HuH-7.5 (cell line): ENCODE measurements at regions not wholly inside any gene's neighbourhood (a gene's known extent, or its start where the extent isn't known, plus 50 kb on each side); places are given as distances from the start of the nearest gene placed in this dataset.
"Not testable (repeated sequence)": the region's sequence is repeated elsewhere in the genome, so short reads cannot be mapped to it uniquely, and the experiment has no call there.

Experiments used
- DNase-seq: peaks from one replicate; pipeline ENCODE4 v3.0.0; 2011; ENCODE audit warnings: low spot score

- not testable (repeated sequence) for DNase-seq
Measured at GRCh38 chr3:39655718-39656117, 153.7 kb upstream of the MYRIP start.

DNA sequence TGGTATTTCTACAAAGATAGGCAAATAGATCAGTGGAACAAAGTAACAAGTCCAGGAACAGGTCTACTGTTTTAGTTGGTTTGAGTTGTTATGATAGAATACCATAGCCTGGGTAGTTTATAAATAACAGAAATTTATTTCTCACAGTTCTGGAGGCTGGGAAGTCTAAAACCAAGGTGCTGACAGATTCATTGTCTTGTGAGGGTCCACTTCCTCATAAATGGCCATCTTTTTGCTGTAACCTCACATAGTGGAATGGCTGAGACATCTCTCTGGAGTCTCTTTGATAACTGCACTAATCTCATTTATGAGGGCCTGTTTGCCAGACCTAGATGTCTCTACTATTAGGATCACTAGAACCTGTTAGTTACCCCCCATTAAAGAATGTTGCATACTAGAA is 152.3 kb upstream of the MYRIP start:
- no peak for DNase-seq

DNA sequence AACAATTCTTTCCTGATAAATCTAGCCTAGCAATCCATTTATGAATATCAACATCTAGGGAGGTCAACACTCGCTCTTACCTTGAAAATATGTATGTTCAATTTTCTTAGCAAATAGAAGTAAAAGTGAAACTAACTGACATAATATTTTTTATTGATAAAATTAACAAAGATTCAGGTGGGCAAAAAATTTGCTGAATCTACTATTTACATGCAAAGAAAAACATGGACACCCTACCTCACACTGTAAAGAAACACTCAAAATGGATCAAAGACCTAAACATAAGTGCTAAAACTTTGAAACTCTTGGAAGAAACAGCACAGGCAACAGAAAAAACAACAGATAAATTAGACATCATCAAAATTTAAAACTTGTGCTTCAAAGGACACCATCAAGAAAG is 151.6 kb upstream of the MYRIP start:
- DNase-seq: no peak

DNA sequence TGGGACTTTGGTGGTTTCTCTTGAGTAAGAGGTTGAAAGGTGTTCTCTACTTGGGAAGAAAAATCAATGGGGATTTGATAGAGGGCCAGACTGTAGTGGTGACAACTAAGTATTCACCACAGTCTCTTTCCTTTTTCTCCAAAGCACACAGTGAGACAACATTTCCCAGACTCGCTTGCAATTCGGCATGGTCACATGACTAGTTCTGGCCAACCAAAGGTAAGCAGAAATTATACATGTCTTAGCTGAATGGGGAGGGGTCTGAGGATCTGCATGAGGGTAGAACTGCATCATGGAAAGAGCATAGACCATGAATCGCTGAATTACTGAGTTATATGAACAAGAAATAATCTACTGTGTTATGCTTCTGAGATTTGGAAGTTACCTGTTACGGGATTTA is 144.5 kb upstream of the MYRIP start:
- no peak for DNase-seq

- DNase-seq: no peak
Measured at GRCh38 chr3:39665441-39665840, 144.0 kb upstream of the MYRIP start.

DNA sequence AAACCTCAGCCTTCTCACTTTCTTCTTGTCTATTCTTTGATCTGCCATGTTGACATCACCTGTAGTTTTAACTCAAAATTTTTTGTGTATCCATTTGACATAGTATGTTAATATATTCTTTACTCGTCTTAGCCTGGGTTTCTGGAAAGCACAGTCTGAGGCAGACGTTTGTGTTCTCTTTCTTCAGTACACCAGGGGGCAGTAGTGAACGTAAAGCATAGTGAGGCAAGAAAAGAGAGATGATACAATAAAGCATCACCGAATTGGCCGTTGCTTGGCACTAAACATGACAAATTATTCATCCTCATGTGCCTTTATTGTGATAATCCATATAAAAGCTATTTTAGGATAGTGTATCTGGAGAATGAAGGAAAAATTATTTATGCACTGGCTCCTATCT is 141.0 kb upstream of the MYRIP start:
- DNase-seq: no peak

DNA sequence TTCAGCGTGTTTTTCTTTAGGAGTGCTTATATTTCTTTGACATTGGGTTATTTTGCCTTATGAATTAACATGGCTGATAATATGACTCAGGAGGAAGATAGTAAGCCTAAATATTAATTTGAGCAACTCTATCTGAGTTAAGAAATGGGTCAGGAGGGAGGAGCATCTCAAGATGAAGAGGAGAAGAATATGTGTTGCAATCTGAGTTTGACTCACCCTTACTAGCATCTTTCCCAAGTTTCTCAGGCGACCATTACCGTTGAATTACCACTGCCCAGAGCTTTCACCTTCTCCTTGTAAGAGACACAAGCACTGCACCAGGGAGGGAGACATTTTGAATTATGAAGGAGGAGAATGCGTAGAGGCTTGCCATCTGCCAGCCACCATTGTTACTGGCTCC is 138.3 kb upstream of the MYRIP start:
- no peak for DNase-seq

DNA sequence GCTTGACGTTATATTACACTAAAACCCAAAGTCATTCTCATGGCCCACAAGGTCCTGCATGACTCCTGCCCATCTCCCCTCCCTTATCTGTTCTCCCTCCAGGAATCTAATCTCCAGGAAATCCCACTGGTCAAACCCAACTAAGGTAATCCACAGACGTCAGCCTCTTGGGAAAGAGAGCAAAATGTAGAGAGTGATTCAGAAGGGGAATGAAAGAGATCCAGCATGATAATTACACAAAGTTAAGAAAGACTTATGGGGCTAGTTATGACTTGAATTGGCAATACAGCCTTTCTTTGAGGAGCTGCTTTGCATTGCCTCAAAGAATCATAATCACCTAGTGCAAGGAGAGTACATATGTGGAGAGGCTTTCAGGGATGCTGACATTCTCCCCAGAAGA is 137.8 kb upstream of the MYRIP start:
- no peak for DNase-seq

DNA sequence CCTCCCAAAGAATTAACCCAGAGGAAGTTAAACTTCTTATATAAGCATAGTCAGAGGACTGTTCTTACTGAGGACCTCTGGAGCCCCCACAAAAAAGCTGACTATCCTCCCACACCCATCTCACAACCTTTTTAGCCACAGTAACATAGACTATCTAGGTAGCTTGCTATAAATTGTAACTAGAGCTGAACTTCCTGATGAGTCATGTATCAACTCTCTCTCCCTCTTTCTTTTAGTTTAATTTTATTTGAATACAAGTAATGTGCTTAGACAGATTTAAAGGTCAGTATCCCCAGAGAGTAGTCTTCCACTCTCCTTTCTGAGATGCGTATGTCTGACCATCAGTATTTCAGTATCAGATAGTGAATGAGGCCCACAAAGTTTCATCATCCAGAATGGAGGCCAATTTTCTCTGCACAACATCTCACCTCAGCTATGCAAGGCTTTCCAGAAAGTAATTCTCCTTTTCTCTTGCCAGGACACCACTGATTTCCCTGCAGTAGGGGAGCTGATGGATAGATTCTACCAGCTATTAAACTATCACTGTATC is 104.0 kb upstream of the MYRIP start:
- DNase-seq: no peak

DNA sequence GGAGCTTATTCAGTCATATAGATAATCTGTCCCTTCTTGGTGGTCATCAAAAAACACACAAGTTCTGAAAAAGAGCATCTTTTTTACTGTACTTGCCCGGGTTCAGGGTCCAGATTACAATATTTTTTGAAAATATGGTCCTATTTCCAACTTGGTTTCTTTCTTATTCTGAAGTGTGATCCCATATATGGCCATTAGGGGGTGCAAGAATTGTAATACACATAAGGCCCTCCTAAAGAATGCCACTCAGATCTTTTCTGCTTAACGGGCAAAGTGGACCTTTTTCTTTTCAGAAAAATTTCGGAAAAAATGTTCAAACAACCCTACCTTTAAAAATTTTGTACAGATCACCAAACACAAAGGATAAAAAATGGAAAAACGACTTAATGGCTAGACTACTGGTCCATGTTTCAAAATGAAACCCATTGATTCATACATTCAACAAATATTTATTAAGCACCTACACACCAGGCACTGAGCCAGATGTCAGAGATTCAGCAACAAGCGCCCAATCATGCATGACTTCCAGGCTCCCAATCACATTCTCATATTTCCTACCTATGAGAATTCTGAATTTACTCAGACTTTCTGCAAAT is 102.0 kb upstream of the MYRIP start:
- DNase-seq: peak; percentile 27

DNA sequence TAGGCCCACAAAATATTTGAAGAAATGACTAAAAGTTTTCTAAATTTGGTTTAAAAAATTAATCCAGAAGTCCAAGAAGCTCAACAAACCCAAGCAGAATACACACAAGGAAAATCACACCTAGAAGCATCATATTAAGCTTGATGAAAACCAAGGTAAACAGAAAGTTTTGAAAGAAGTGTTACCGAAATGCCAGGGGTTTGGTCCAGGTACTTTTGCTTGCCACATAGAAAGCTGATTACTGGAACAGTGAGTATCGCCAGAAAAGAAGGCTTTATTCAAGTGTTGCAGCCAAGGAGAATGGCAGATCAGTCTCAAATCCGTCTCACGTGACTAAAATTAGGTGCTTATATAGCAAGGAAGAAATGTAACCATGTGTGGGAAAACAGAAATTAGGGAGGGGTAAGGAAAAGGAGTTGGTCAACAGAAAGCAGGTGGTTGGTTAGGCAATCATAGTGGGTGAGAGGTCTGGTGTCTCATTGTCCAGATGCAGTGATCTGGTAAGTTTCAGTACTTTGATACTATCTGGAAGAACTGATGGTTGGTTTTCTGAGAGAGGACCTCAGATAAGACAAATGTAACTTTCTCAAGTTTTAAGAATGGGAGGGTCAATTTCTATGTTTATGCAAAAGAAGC is 96.9 kb upstream of the MYRIP start:
- DNase-seq: no peak

DNA sequence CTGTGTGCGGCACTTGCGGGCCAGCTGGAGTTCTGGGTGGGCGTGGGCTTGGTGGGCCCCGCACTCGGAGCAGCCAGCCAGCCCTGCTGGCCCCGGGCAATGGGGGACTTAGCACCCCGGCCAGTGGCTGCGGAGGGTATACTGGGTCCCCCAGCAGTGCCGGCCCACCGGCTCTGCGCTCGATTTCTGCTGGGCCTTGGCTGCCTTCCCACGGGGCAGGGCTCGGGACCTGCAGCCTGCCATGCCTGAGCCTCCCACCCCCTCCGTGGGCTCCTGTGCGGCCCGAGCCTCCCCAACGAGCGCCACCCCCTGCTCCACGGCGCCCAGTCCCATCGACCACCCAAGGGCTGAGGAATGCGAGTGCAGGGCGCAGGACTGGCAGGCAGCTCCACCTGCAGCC is 96.1 kb upstream of the MYRIP start:
- not testable (repeated sequence) for DNase-seq

DNA sequence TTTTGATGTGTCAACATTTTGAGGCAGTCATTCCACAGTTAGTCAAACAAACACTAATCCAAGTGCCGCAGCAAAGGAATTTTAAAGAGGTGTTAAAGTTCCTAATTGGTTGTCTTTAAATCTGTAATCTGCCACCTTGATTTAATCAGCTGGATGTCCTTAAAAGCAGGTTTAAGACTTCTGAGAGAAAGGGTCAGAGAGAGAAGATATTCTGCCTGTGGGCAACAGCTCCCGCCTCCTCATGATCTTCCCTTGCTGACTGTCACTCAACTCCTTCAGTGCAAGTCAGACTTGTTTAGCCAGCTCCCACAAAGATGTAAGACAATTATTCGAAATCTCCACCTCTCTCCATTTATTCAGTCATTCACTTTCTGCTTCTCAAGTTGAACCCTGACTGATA is 92.6 kb upstream of the MYRIP start:
- DNase-seq: no peak

DNA sequence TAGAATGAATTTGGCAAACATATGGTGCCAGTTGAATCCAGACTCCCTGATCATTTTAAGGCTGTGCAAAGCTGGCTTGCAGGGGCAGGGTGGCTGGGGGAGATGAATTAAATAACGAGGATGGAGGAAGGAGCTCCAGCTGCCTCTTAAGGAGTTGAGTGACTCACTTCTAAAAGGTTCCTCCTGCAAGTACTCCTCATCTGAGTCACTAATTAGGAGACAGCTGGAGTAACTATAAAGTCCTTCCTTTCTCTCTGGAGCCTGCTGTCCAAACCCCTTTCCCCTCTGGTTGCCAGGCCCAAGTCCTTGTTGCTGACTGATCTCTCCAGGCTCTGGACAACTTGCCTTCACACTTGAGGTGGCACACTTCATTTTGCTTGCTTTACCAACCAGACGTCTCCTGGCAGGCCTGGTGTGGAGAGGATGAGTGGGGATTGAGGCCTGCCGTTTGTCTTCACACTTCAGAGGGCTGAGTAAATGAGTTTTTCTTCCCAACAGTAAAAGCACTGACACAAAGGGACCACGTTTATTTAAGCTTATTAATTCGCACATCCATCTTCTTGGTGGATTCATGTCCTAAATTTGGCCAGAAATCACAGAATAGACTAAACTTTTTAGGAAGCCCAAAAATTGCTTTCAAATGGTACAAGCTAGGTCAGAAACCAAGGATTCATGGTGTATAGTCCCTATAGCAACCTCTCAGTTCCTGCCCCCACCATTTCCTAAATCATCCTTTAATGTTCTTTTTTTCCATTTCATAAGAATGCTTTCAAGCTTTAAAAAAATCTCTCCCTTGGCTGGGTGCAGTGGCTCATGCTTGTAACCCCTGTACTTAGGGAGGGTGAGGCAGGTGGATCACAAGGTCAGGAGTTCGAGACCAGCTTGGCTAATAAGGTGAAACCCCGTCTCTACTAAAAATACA is 90.5 kb upstream of the MYRIP start:
- no peak for DNase-seq

- DNase-seq: no peak
Measured at GRCh38 chr3:39721076-39721475, 88.3 kb upstream of the MYRIP start.

GRCh38 chr3:39724233-39724846 is 85.1 kb upstream of the MYRIP start:
- DNase-seq: no peak

DNA sequence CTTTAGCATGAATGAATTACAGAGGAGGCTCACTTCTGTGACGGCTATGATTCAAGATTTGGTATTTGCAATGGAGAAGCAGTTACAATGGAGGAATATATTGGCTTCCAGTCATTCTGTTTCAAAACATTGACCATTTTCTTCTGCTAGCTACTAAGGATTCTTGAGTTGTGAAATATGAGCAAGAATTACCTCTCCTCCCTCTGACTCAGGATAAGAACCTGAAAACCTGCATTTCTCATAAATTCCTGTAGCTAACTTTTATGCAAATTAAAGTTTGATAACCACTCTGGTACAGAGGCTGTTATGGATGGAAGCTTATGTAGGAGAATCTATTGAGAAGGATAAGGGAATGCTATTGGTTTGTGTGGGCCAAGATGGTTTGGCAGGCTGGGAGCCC is 84.1 kb upstream of the MYRIP start:
- DNase-seq: no peak

DNA sequence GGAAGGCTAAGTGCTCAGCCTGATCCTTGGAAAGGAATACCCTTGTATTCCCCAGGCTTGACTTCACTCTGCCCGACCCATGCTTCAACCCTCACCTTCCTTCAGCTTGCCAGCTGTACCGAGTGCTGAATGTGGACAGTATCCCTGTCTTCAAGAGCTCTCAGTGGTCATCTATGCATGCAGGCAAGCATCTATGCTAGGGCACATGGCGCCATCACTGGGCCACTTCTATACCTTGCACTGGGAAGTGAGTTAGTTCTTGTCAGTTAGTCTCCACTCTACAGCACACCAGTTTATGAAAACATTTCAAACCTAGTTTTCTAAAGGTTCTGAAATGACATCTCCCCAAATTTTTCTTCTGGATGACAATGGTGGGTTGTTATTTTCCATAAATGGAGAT is 82.0 kb upstream of the MYRIP start:
- no peak for DNase-seq

- no peak for DNase-seq
Measured at GRCh38 chr3:39733804-39734203, 75.6 kb upstream of the MYRIP start.

DNA sequence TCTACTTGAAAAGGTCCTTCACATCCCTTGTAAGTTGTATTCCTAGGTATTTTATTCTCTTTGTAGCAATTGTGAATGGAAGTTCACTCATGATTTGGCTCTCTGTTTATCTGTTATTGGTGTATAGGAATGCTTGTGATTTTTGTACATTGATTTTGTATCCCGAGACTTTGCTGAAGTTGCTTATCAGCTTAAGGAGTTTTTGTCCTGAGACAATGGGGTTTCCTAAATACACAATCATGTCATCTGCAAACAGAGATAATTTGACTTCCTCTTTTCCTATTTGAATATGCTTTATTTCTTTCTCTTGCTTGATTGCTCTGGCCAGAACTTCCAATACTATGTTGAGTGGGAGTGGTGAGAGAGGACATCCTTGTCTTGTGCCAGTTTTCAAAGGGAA is 69.8 kb upstream of the MYRIP start:
- DNase-seq: not testable (repeated sequence)

DNA sequence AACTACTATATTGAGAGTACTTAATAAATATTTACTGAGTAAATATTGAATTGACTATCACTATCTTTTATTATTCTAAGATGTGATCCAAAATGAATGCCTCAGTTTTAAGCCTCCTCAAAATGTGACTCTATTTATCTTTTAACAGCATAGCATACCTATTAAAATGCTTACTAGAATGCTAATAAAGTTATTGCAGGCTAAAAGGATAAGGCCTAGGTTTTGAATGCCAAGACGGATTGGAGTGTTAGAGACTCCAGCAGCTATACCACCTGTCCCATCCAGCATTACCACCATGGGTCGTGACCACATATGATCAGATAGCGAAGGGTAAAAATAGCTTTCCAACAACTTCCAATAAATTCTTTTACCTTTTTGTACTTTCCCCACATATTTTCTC is 64.7 kb upstream of the MYRIP start:
- no peak for DNase-seq

- no peak for DNase-seq
Measured at GRCh38 chr3:39748002-39748401, 61.4 kb upstream of the MYRIP start.

- DNase-seq: no peak
Measured at GRCh38 chr3:39748763-39749162, 60.6 kb upstream of the MYRIP start.
